ENCODE measurements at regions not wholly inside any gene's neighbourhood (a gene's known extent, or its start where the extent isn't known, plus 50 kb on each side); places are given as distances from the start of the nearest gene placed in this dataset.
"Not testable (repeated sequence)": the region's sequence is repeated elsewhere in the genome, so short reads cannot be mapped to it uniquely, and the experiment has no call there.

DNA sequence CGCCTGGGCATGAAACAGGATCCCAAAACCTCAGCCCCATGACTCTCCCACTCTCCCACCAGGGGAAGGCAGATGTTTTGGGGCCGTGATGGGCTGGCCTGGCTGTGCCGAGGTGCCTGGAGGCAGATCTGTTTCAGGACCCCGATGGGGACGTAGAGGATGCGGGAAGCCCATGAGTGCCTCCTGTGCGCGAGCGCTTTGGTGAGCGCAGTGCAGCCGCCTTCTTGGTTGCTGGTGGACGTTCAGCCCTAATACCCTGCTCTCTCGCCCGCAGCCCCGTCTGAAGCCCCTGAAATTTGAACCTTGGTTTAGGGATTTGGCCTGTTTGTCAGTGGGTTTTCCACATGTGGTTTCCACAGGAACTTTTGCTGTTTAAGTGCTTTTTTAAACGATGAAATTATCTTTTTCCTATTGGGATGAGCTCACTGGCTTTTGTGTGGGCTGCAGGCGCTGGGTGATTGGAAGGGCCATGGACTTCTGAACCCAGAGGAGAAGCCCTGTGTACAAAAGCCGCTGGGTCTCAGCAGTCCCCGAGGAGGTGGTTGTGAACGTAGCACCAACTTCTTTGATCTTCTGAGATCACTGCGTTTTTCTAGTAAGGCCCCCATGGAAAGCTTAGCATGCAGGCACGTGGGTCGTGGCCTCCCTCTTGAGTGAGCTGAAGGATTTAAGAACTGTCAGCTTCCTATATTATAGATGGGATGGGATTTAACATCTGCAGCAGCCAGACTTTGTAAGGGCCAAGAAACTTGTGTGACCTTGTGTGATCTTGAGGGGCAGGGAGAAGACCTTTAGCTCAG lies 148.9 kb upstream of the ZNF469 start:
- not testable (repeated sequence) for TF ChIP-seq POLR2AphosphoS5, TAF1 (IDR thresholded peaks at IDR 0.05; ENCODE audit: low read depth, low read length)
